Naive B cell (primary cell): ENCODE measurements at regions not wholly inside any gene's neighbourhood (a gene's known extent, or its start where the extent isn't known, plus 50 kb on each side); places are given as distances from the start of the nearest gene placed in this dataset.

ENCODE experiments used
- ATAC-seq, 2 donors: fragments of 150-1000 bp; cut with Tn5 transposase; 2 replicates each; pipeline ENCODE4 v1.10.0; 2021; ENCODE audit warnings: low read depth in 2 of 2, mild to moderate bottlenecking in 2 of 2, moderate library complexity in 2 of 2
- DNase-seq: peaks from one replicate; pipeline ENCODE4 v3.0.0; 2022
- H3K27ac Mint-ChIP-seq, 6 donors: one replicate each; pipeline ENCODE4 v1.8.0; 2020 to 2022; ENCODE audit warnings: mild to moderate bottlenecking in 6 of 6, mixed read lengths in 6 of 6, moderate library complexity in 5 of 6, inconsistent platforms in 2 of 6
- H3K27me3 Mint-ChIP-seq, 3 donors: one replicate each; pipeline ENCODE4 v1.8.0; 2021 to 2022; ENCODE audit warnings: mixed read lengths in 3 of 3, mild to moderate bottlenecking in 1 of 3
- H3K36me3 Mint-ChIP-seq, 2 donors: one replicate each; pipeline ENCODE4 v1.8.0; 2020 to 2022; ENCODE audit warnings: mixed read lengths in 2 of 2, inconsistent platforms in 1 of 2, mild to moderate bottlenecking in 1 of 2
- H3K4me1 Mint-ChIP-seq, 3 donors: one replicate each; pipeline ENCODE4 v1.8.0; 2020 to 2022; ENCODE audit warnings: mixed read lengths in 3 of 3, inconsistent platforms in 1 of 3, mild to moderate bottlenecking in 1 of 3, moderate library complexity in 1 of 3
- H3K4me3 Mint-ChIP-seq, 8 donors: one replicate each; pipeline ENCODE4 v1.8.0; 2020 to 2022; ENCODE audit warnings: mild to moderate bottlenecking in 8 of 8, mixed read lengths in 8 of 8, moderate library complexity in 8 of 8, inconsistent platforms in 2 of 8
- H3K9me3 Mint-ChIP-seq, 7 donors: one replicate each; pipeline ENCODE4 v1.8.0; 2020 to 2022; ENCODE audit warnings: mixed read lengths in 7 of 7, mild to moderate bottlenecking in 5 of 7, inconsistent platforms in 2 of 7, moderate library complexity in 1 of 7

DNA sequence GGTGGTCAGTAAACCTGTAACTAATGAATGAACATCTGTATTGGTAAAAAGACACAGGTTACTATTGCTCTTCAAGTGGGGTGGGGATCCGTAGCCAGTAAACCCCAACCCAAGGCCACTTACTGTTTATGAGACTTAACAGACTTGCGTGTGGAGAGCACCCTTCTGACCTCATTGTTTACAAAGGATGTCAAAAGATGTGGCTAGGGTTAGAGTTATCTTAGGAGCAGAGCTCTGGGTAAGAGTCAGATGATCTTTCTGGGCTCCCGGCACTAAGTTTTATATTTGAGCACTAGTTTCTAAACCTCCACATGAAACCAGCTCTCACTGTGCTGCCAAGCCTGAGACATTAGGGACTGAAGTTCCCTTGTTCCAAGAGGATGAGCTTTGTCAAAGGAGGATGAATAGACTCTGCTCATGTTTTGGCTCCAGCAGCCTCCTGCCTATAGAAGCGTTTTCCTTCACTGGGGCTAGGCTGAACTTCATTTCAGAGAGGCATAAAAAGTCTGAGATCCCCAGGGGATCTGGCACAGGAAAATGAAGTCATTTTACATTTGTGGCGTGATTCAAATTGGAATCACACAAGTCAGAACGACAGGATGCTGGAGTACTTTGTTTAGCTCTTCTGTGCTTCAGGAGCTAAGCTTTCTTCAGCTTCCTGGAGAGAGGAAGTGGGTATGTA is 403.1 kb upstream of the TRIB2 start:
- Mint-ChIP-seq H3K4me3 (no peak overlapping the region), H3K27ac (peak overlapping the region in 2 of 6 donors; percentile 29 to 40), H3K36me3 (no peaks in the 10 kb centered on the region), H3K27me3 (peaks cover 0 to 3% (median 0%) of the 10 kb centered on the region in 3 donors), H3K9me3 (peaks cover 0 to 1% (median 0%) of the 10 kb centered on the region in 7 donors), H3K4me1 (peaks cover 20 to 34% (median 27%) of the 10 kb centered on the region in 3 donors)
- ATAC-seq: no peak
- no peak for DNase-seq

DNA sequence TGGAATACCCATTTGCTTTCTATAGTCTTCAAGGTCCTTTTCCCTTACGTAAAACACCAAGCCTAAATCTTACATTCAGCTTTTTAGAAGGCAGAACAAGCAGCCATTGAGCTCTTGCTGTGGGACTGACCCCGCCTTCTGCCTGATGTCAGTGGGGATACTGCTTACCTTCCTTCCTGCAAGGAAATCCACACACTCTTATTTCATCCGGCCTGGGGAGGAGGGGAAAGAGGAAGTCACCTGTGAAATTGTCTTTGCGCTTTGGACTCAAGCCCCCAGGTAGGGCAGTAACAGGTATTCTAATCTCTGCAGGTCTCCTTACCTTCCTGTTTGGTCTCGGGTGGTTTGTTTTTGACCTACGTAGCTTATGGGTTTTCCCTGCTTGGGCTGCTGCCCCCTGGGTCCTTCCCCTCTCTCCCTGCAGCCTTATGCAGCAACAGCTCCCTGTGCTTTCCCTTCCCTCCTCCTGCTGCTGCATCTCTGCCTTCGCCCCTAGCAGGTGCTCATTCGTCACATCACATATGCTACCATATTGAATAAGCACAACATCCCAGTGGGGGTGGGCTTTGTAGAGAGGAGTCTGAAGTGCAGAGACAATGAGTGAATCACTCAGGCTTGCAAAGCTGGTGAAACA is 402.5 kb upstream of the TRIB2 start:
- ATAC-seq (peak; percentile 32 to 41), DNase-seq (no peak)
- peaks cover 21 to 40% (median 32%) of the 10 kb centered on the region in 3 donors for H3K4me1 Mint-ChIP-seq
- peak overlapping the region in 1 of 8 donors; percentile 63 for H3K4me3 Mint-ChIP-seq
- H3K9me3 Mint-ChIP-seq: peaks cover 0 to 1% (median 0%) of the 10 kb centered on the region in 7 donors
- peak overlapping the region in 2 of 6 donors; percentile 29 to 57 for H3K27ac Mint-ChIP-seq
- H3K27me3 Mint-ChIP-seq: peaks cover 0 to 3% (median 0%) of the 10 kb centered on the region in 3 donors
- H3K36me3 Mint-ChIP-seq: no peaks in the 10 kb centered on the region

DNA sequence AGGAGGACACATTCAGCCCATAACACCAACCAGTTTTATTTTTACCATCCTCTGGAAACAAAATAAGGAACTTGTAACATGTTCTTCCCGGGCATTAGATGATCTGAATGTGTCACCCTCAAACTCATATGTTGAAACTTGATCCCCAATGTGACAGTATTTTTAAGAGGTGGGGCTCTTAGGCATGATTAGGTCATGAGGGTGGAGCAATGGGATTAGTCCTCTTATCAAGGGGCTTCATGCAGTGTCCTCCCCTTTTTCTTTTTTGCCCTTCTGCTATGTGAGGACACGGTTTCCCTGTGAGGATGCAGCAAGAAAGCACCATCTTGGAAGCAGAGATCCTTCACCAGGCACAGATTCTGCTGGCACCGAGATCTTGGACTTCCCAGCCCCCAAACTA is 401.5 kb upstream of the TRIB2 start:
- H3K27ac Mint-ChIP-seq: no peak overlapping the region
- H3K4me3 Mint-ChIP-seq: no peak overlapping the region
- H3K27me3 Mint-ChIP-seq: peaks cover 0 to 3% (median 0%) of the 10 kb centered on the region in 3 donors
- ATAC-seq (no peak), DNase-seq (no peak)
- peaks cover 0 to 1% (median 0%) of the 10 kb centered on the region in 7 donors for H3K9me3 Mint-ChIP-seq
- H3K4me1 Mint-ChIP-seq: peaks cover 29 to 47% (median 40%) of the 10 kb centered on the region in 3 donors
- H3K36me3 Mint-ChIP-seq: no peaks in the 10 kb centered on the region

DNA sequence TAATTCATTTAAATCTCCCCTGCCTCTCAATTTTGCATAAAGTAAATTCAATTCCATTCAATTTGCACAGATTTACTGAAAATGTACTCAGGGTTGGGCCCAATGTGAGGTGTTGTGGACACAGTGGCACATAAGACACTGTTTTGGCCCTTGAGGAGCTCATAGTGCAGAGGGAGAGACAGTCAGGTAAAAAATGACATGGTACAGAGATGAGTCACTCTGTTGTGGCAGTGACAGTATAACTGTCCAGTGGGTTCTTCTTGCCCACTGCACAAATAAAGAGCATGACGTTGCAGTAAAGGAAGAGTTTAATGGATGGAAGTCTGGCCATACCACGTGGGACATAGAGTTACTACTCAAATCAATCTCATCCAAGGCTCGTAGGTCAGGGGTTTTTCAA is 400.3 kb upstream of the TRIB2 start:
- Mint-ChIP-seq H3K27me3 (peaks cover 0 to 3% (median 0%) of the 10 kb centered on the region in 3 donors), H3K4me1 (peaks cover 38 to 48% (median 45%) of the 10 kb centered on the region in 3 donors), H3K9me3 (peaks cover 0 to 1% (median 0%) of the 10 kb centered on the region in 7 donors), H3K36me3 (no peaks in the 10 kb centered on the region), H3K27ac (peak overlapping the region in 1 of 6 donors; percentile 79), H3K4me3 (no peak overlapping the region)
- no peak for DNase-seq
- ATAC-seq: no peak

DNA sequence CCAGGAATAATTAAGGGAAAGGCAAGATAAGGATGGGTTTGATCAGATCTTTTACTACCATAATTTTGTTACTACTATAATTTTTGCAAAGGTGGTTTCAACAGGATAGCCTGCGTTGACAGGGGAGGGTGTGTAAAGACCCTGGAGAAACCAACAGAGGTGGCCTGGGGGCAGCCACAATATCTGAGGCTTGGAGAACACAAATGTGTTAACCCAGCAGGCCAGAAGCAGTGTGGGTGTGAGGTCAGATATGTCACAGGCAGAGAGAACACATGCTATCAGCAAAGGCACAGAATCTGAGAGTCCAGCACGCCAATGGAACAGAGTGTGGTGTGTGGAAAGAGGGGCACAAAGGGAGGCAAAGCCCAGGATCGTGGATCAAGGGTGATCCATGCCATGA is 399.4 kb upstream of the TRIB2 start:
- H3K4me1 Mint-ChIP-seq: peaks cover 38 to 54% (median 45%) of the 10 kb centered on the region in 3 donors
- H3K4me3 Mint-ChIP-seq: no peak overlapping the region
- DNase-seq (no peak), ATAC-seq (no peak)
- no peaks in the 10 kb centered on the region for H3K36me3 Mint-ChIP-seq
- peak overlapping the region in 3 of 6 donors; percentile 5 to 85 (median 53) for H3K27ac Mint-ChIP-seq
- H3K27me3 Mint-ChIP-seq: peaks cover 0 to 3% (median 0%) of the 10 kb centered on the region in 3 donors
- H3K9me3 Mint-ChIP-seq: peaks cover 0 to 2% (median 0%) of the 10 kb centered on the region in 7 donors

DNA sequence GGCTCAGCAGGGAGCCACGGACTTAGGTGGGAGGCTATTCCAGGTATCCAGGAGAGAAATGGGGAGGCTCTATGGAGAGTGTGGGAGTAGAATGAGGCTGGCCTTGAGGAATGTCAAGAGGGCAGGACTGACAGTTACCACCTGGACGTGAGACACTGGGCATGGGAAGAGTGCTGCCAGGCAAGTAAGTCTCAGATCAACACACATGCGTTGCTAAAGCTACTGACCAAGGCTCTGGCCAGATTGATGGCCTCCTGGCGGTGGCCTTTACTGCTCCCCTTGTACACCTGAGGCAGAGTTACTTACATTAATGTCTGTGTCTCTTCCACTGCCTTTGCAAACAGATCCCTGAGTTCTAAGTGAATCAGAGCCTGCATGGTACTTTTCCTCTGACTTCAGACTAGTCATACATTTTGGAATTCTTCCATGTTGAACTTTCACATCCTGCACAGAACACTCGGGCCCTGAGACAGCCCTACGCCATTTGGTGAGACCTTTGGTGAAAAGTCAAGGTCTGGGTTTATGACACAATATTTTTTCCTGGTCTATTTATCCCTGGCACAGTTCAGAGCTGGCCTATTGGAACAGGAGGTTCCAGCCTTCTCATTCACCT is 398.8 kb upstream of the TRIB2 start:
- H3K36me3 Mint-ChIP-seq: no peaks in the 10 kb centered on the region
- no peak for ATAC-seq
- H3K27ac Mint-ChIP-seq: peak overlapping the region in 2 of 6 donors; percentile 53 to 85
- no peak for DNase-seq
- H3K4me1 Mint-ChIP-seq: peaks cover 38 to 49% (median 45%) of the 10 kb centered on the region in 3 donors
- H3K27me3 Mint-ChIP-seq: peaks cover 0 to 3% (median 0%) of the 10 kb centered on the region in 3 donors
- H3K4me3 Mint-ChIP-seq: no peak overlapping the region
- H3K9me3 Mint-ChIP-seq: peaks cover 0 to 2% (median 0%) of the 10 kb centered on the region in 7 donors

DNA sequence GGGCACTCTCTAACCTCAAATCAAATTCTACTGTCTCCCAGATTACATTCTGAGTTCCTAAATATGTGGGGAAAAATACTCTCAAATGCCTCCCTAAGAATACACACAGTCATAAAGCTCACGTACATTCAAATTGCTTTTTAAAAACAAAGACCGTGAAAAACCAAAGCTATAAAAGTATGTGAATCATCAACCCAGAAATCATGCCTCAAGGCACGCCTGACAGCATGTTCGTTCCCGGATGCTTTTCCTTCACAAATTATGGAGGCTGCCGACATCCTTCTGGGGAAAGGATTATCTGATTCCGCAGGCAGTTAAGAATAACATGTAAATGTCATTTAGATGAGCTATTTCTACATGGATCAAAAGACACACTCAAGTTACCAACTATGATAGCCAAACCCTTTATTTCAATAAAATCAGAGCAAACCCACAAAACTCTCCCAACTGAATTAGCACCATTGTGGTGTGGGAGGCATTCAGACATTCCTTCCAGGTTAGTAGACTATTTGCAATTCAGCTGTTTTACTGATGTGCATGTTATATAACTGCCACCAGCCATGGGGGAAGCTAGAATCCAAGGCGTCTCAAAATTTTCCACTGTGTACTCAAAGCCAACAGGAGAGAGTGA is 398.2 kb upstream of the TRIB2 start:
- Mint-ChIP-seq H3K27me3 (peaks cover 0 to 3% (median 0%) of the 10 kb centered on the region in 3 donors), H3K4me3 (no peak overlapping the region), H3K4me1 (peaks cover 35 to 43% (median 42%) of the 10 kb centered on the region in 3 donors), H3K27ac (no peak overlapping the region), H3K9me3 (peaks cover 0 to 2% (median 0%) of the 10 kb centered on the region in 7 donors), H3K36me3 (no peaks in the 10 kb centered on the region)
- DNase-seq (no peak), ATAC-seq (no peak)

DNA sequence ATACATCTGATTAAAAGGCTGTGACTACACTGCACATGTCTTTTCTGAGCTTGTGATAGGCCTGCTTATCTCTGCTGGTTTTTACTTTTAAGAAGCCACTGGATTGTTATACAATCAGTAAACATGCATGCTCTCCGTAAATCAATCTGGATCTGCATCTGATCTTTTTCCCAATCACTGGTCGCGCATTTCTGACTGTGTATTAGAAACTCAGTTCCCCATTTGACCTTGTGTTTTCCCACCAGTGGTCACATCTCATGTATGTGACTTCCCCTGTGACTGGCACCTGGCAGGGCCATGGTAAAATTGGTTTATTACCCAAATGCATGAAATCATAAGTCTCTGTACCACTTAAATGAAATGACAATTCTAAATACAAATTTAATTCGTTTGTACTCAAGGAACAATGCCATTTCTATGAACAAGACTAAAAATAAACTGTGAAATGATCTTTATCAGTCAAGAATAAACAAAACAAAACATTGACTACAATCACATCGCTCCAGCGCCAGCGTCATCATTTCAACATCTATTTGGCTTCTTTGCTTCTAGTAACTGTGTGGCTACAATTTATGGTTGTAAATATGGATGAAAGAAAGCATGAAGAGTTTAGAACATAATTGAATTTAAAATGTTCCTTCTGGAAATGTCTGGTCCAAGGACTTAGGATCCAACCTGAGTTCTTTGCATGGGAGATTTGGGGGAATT is 396.6 kb upstream of the TRIB2 start:
- peak; percentile 88 to 95 for ATAC-seq
- peaks cover 0 to 2% (median 0%) of the 10 kb centered on the region in 7 donors for H3K9me3 Mint-ChIP-seq
- H3K27me3 Mint-ChIP-seq: no peaks in the 10 kb centered on the region
- H3K4me1 Mint-ChIP-seq: peaks cover 24 to 35% (median 32%) of the 10 kb centered on the region in 3 donors
- DNase-seq: peak; percentile 25
- H3K36me3 Mint-ChIP-seq: no peaks in the 10 kb centered on the region
- peak overlapping the region in 6 of 8 donors; percentile 3 to 74 (median 32) for H3K4me3 Mint-ChIP-seq
- H3K27ac Mint-ChIP-seq: peak overlapping the region in 4 of 6 donors; percentile 6 to 82 (median 59)

DNA sequence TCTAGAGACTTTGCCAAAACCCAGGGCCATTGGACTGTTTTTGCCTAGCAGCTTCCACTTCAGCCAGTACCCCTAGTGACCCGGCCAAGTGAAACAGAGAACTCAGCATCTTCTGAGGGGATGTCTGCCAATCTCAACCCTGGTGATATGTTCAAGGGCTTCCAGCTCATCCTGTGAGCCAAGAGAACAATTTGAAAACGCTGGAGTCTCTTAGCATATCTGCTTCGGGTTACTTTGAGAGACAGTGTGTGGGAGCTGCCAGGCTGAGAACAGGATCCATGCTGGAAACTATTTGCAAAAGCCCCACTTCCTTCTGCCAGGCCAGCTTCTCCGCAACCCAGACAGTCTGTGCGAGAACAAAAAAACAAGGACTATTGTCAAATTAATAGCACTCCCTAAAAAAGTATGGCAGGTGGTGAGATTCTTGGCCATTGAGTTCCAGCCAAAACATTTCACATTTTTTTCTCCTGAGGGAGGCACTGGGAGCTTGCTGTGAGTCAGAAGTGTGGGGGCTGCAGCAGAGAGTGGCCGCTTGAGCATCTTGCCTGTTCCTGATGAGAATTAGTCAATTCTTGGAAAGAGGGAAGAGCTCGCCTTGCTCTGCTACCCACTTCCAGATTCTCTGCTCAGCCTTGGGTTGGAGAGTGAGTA is 395.6 kb upstream of the TRIB2 start:
- Mint-ChIP-seq H3K9me3 (peaks cover 0 to 2% (median 0%) of the 10 kb centered on the region in 7 donors), H3K36me3 (no peaks in the 10 kb centered on the region), H3K27ac (no peak overlapping the region), H3K27me3 (no peaks in the 10 kb centered on the region), H3K4me1 (peaks cover 33 to 43% (median 39%) of the 10 kb centered on the region in 3 donors), H3K4me3 (peak overlapping the region in 1 of 8 donors; percentile 47)
- DNase-seq (no peak), ATAC-seq (no peak)

DNA sequence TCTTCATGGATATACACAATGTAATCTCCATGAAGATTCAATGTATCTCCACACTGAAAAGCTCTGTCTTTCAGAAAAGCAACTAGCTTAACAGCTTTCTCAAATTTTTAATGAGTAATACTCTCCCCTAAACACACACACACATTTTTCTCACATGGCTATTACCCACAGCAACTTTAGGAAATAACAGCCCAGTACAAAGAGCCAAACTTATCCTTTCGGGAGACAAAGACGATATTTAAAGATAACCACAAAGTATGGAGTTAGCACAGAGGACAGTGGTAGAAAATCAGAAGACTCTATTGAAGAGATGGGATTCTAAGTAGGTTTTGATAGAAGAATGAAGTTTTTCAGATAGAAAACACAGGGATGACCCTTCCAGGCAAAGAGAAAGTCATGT is 394.9 kb upstream of the TRIB2 start:
- Mint-ChIP-seq H3K36me3 (no peaks in the 10 kb centered on the region), H3K27me3 (no peaks in the 10 kb centered on the region)

DNA sequence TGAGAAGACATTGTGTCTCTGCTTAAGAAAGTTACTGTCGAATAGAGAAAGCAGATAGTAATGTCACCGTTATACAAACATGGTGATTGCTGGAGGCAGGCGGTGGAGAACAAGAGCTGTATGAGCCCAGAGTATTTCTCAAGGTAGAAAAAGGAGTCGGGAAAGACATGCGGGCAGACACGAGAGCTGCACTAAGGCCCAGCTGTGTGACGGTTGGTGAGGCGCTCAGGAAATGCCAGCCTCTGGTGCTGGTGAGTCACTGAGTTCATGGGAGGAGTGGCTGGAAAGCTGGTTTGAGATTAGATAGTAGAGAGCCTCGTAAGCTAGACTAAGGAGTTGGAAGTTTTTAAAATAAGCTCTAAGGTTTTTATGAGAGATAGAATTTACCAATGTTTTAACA is 390.9 kb upstream of the TRIB2 start:
- peak overlapping the region in 2 of 8 donors; percentile 31 to 35 for H3K4me3 Mint-ChIP-seq
- DNase-seq (no peak), ATAC-seq (no peak)
- H3K4me1 Mint-ChIP-seq: peaks cover 31 to 35% (median 35%) of the 10 kb centered on the region in 3 donors
- H3K27me3 Mint-ChIP-seq: no peaks in the 10 kb centered on the region
- H3K36me3 Mint-ChIP-seq: peaks cover 0 to 8% of the 10 kb centered on the region in 2 donors
- H3K9me3 Mint-ChIP-seq: peaks cover 0 to 6% (median 0%) of the 10 kb centered on the region in 7 donors
- peak overlapping the region in 4 of 6 donors; percentile 11 to 76 (median 42) for H3K27ac Mint-ChIP-seq

More for the DNA sequence above, 394.9 kb upstream of the TRIB2 start:
- Mint-ChIP-seq H3K27ac (peak overlapping the region in 2 of 6 donors; percentile 1 to 44), H3K9me3 (peaks cover 0 to 2% (median 0%) of the 10 kb centered on the region in 7 donors), H3K4me1 (peaks cover 41 to 51% (median 47%) of the 10 kb centered on the region in 3 donors), H3K4me3 (no peak overlapping the region)
- no peak for ATAC-seq
- DNase-seq: no peak
